ENCODE measurements at regions not wholly inside any gene's neighbourhood (a gene's known extent, or its start where the extent isn't known, plus 50 kb on each side); places are given as distances from the start of the nearest gene placed in this dataset.

- no peak for DNase-seq (ENCODE audit: low read depth)
These were observed 147.5 kb downstream of the CRYBB2 start for GRCh38 chr22:25366876-25367466.

GRCh38 chr22:25367756-25368155 lies 148.3 kb downstream of the CRYBB2 start:
- no peak for DNase-seq (ENCODE audit: low read depth)

DNA sequence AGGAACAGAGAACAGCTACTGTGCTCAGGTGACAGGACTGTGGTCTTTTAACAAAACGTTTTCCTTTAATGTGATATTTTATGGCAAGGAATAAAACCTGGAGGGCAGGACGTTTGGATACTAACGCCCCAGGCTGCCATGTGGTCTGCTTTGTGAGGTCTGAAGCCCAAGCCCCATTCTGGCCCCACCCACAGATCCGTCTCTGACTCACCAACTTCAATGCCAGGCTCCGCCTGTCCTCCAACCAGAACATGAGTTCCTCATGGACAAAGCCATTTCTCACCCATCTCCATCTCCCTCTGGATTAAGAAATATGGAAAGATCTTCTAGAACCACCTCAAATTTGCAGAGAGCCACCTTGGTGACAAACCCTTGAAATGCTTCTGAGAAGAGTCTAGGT lies 148.8 kb downstream of the CRYBB2 start:
- no peak for DNase-seq (ENCODE audit: low read depth)

DNA sequence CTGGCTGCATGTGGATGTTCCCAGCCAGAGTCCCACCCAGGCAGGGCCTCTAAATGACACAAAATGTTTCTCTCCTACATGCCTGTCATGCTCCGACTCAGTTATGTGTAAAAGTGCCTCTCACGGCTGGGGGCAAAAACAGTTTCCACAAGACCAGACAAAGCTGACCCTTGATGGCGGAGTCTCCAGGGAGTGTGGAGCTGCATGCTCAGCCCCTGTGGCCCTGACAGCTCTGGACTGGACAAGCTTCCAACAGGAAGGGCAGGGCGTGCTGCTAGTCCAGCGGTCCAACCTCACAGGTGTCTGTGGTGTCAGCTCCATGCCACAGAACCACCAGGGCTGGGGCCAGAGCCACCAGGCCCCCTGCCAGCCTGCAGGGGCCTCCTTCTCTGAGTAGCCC lies 149.6 kb downstream of the CRYBB2 start:
- DNase-seq (ENCODE audit: low read depth), result no peak

DNA sequence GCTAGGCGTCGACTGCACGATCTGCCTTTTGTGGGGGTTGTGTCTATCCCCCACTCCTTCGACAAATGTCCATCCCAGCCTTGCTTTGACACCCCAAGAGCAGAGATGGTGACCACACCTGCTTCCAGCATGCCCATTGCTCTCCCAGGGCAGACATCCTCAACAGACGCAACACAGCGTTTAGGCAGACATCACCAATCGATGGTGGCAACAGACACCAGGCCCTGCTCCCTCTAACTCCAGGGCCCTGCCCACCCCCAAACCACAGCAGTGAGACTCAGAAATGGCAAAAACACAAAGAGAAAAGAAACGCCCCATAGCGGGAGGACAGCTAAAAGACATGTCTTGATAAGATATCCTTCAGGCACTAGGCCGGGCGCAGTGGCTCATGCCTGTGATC lies 150.9 kb downstream of the CRYBB2 start:
- DNase-seq (ENCODE audit: low read depth), result no peak

GRCh38 chr22:25372000-25372595 lies 152.7 kb downstream of the CRYBB2 start:
- DNase-seq (ENCODE audit: low read depth), result no peak

DNA sequence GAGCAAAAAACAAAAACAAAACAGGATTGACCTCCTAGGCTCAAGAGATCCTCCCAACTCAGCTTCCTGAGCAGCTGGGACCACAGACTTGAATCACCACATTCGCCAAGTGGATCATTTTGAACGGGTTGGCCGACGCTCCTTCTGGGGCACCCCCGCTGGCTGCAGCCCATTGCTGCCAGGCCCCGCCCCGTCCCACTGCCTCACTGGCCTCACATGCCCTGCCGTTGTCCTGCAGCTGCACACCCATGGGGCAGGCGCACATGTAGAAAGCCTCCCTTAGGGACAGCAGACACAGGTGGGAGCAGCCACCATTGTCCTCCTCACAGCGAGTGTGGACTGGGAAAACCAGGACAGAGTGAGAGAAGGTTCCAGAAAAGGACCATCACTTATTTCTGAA lies 154.5 kb downstream of the CRYBB2 start:
- no peak for DNase-seq (ENCODE audit: low read depth)

DNA sequence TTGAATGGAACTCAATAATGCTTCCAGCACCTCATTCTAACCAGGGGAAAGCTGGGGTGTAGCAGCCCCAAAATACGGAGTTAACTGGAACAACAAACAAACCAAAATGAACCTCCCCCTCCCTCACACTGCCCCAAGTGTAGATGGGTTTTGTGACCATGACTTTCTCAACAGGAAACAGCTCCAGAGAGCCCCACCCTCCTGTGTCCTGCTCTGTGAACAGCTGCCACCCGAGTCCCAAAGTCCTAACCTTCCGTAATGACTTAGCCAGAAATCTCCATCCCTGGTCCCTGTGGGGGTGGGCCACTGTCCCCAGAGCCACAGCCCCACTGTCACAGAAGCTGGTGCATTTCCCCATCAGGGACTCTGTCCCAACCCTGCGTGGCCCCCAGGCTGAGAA lies 155.4 kb downstream of the CRYBB2 start:
- no peak for DNase-seq (ENCODE audit: low read depth)

- DNase-seq (ENCODE audit: low read depth), result no peak
These were observed 156.2 kb downstream of the CRYBB2 start for GRCh38 chr22:25375683-25376082.

- no peak for DNase-seq (ENCODE audit: low read depth)
These were observed 158.3 kb downstream of the CRYBB2 start for GRCh38 chr22:25377699-25378098.

GRCh38 chr22:25380122-25380747 lies 160.8 kb downstream of the CRYBB2 start:
- DNase-seq (ENCODE audit: low read depth), result no peak

GRCh38 chr22:25382762-25383161 lies 163.3 kb downstream of the CRYBB2 start:
- DNase-seq (ENCODE audit: low read depth), result no peak

GRCh38 chr22:25383278-25383820 lies 163.9 kb downstream of the CRYBB2 start:
- DNase-seq (ENCODE audit: low read depth), result no peak

DNA sequence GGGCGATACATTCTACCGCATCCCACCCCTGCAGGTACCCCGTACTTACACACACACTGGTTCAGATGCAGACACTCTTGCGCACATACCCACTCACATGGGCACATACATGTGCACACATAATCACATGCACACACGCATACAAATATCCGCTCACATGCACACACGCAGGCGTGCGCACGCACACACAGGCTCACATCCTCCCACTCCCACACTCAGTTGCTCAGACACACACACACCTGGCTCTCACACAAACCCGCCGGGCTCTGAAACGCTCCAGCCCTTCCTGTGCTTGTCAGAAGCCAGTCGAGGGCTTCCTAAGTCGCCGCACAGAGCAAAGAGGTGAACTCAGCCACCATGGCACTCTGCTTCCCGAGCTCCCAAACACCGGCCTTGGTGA lies 164.5 kb downstream of the CRYBB2 start:
- no peak for DNase-seq (ENCODE audit: low read depth)

DNA sequence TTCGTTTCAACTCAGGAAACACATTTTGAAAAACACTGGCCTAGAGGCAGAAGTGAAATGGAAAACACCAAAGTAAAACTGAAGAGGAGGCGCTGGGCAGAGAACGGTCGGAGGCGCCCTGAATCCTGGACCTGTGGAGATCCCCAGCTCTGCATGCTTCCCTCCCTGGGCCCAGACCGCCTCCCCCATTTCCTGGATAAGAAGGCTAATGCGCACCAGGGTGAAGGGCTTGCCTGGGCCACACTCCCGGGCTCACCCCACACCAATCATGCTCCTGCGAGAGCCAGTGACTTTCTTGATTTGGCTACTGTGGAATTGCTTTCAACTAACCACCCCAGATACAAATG lies 167.1 kb downstream of the CRYBB2 start:
- no peak for DNase-seq (ENCODE audit: low read depth)

DNA sequence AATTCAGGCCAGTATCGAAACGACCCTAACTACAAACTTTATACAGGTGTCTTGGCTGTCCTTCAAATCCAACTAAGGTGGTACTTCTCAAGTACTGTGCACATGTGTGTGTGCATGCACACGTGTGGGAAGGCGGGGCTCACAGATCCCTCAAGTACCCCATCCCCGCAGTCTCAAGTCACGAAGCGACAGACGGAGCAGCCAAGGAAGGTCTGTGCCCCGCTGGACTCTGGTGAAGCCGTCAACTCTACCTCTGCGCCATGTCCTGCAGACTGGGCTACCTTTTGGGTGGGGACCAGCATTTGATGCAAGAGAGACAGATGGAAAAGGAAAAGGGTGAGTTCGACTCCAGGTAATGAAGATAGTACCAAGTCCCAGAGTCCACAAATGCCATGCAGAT lies 169.0 kb downstream of the CRYBB2 start:
- DNase-seq (ENCODE audit: low read depth), result no peak

DNA sequence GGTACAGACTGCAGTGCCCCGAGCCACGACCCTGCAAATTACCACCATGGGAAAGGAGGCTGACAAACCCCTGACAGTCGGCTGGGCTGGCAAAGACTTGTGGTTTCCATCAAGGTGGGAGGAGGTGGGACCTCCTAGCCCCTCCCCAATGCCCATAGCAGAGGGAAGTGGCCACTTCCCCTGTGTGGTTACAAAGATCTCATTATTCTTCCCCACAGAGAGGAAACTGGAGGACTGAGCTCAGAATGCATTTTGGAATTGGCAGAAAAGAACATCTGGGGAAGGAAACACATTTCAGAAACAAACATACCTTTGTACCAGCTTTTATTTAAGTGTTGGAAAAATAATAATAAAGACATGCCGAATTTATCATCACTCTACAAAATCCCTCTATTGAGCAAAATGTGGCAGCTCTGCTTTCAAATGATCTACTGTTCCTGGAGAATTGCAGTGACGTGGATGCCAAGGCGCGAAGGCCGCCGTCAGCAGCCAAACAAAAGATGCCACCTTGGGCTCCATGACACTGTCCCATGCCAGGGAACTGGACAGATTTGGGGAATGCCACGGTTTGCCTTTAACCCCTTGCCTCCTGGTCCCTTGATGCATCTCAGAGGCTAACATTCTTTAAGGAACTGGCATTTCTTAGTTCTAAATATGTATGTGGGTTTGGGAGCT lies 169.6 kb downstream of the CRYBB2 start:
- DNase-seq (ENCODE audit: low read depth), result no peak

DNA sequence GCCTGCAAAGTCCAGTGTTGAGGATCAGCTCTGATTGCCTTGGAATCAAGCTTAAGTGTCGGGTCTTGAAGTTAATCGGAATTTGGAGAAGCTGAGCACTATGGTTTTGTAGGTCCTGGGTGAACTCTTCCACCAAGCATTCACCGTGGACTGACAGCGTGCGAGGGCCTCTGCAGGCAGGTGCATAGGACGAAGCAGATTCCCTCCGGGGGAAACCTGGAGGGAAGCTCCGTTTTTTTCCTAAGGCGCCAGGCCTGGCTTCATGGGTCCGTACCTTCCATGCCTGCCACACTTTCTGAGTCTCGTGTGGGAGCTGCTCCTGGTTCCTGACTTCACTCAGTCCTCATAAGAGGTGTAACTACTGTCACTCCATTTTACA lies 170.1 kb downstream of the CRYBB2 start:
- DNase-seq (ENCODE audit: low read depth), result no peak

DNA sequence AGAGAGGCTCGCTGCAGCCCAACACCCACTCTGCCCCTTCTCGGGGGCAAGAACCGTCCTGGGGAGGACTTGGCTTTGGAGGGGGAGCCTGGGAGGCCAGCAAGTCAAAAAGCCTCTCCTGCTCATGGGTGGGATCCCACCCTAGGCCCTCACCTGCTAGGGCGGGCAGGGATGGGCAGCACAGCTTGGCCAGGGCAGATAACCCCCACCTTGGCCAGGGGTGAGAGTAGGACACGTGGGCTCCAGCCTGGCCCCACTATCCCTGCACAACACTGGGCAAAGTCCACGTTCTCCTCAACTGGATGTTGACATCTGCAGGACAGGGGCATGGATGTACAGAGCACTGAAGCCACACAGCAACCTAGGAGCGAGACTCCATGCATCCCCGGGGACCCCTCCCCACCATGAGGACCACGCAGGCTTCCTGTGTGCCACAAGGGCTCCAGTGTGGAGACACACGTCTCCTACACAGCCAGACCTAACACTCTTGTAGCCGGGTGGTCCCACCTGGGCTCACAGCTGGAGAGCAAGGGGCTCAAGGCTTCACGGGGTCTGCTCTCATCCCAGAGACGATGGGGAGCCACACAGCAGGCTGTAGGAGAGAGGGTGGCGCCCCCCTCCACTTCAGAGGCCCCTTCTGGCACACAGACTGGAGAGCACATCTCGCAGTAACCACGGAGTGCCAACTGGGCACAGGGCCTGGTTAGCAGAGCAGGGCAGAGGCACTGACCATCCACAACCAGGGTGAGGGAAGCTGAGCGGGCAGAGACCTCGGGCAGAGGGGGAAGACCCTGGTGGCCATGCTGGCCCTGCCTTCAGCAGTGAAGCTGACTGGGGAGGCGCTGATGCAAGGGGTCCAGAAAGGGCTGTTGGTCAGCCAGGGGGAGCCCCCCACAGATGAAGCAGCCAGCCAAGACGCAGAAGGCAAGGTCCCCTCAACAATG lies 171.1 kb downstream of the CRYBB2 start:
- DNase-seq (ENCODE audit: low read depth), result no peak

- no peak for DNase-seq (ENCODE audit: low read depth)
These were observed 171.9 kb upstream of the GRK3 start for GRCh38 chr22:25392584-25392983.

- DNase-seq (ENCODE audit: low read depth), result no peak
These were observed 171.2 kb upstream of the GRK3 start for GRCh38 chr22:25393121-25393805.

All from HS-27A (cell line).